Limb (tissue), 2 donors: ENCODE measurements at regions not wholly inside any gene's neighbourhood (a gene's known extent, or its start where the extent isn't known, plus 50 kb on each side); places are given as distances from the start of the nearest gene placed in this dataset.
"Not testable (repeated sequence)": the region's sequence is repeated elsewhere in the genome, so short reads cannot be mapped to it uniquely, and the experiment has no call there.

Source experiments
- DNase-seq, 2 donors: peaks; one replicate each; pipeline ENCODE4 v3.0.0-alpha.2; 2016; ENCODE audit errors: extremely low spot score in 2 of 2

GRCh38 chr15:95635666-95636065, 694.8 kb upstream of the NR2F2 start:
- no peak for DNase-seq

GRCh38 chr15:95636107-95636506, 694.4 kb upstream of the NR2F2 start:
- DNase-seq: no peak

- DNase-seq: not testable (repeated sequence)
Measured at GRCh38 chr15:95637234-95637633, 693.3 kb upstream of the NR2F2 start.

GRCh38 chr15:95639208-95639607, 691.3 kb upstream of the NR2F2 start:
- DNase-seq: no peak

DNA sequence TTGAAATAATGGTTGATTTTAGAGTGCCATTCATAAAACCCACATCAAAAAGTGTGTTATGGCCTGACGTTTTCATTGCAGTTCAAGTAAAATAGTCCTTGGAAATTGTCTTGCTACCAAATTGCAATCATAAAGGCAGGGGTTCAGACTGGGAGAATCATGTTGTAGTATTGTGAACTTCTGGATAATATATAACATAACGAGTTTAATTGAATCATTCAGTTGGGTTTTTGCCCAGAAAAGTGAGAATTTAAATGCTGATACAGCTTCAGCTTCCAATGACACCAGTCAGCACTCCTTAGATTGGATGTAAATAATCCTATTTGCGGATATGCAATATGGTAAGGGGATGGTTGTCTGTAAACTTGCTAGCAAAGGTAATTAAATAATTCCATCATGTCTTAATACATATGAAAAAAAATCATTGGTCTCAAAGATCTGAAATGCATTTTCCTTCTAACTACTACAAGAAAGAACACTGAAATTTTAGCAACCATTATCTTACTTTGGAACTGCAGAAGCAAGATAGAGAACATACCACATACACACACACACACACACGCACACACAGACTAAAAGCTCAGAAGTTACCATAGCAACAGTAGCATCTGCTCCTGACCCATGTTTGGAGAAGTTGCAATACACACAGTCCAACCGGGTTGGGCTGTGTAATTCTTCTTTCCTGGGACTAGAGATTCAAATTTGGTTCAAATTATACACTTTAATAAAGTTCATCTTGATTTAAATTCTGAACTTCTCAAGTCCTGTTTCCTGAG, 686.2 kb upstream of the NR2F2 start:
- no peak for DNase-seq

GRCh38 chr15:95645791-95646338, 684.6 kb upstream of the NR2F2 start:
- DNase-seq: no peak

GRCh38 chr15:95646484-95647273, 683.8 kb upstream of the NR2F2 start:
- DNase-seq: no peak

DNA sequence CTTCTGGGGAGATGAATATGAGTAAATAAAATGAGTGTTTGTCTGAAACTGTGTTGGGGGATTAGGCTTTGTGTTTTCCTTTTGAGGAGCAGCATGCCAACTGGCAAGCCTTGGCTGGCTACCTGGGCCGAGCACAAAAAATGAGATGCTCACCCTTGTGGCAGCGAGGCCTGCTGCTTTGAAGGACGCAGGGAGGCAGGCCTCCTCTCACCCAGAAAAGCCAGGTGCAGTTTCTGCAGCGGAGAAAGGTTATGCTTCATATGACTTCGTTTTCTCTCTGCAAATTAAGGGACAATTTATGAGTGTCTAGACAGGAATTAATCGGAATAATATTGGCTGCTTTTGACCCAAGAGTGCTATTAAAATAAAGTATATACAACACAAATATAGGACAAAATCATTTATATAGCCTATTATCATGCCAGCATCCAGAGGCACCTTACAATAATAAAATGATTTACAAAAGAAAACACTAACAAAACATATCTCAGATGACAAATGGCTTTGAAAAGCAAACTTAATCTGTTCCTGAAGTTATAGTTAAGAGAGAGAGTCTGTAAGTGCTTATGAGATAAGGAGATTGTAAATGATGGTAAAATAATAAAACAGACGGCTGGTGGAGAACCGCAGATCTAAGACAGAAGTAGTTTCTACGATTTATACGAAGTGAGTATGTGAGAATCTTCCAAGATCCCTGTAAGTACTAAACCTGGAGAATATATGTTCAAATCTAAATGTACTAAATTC, 682.8 kb upstream of the NR2F2 start:
- DNase-seq: no peak

DNA sequence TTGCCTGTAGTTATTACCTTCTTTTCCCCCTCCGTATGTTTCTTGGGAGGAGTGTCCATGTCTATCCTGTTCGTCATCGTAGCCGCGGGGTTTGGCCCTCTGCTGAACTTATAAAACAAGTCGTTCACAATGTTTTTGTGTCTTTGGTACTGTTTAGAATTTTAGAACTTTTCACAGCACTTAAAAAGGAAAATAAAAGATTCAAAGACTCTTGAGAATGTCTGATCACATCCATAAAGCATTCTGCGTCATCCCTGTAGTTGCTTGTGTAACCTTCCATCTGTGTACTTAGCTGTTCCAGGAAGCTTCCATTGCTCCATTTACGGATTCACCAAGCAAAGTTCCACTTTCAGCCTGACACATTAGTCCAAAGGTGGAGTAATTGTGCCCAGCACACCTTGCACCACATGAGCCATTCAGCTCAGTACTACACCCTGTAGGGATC, 677.1 kb upstream of the NR2F2 start:
- DNase-seq: no peak

GRCh38 chr15:95655089-95655607, 675.4 kb upstream of the NR2F2 start:
- DNase-seq: no peak

GRCh38 chr15:95656595-95656994, 673.9 kb upstream of the NR2F2 start:
- DNase-seq: no peak

GRCh38 chr15:95658799-95659198, 671.7 kb upstream of the NR2F2 start:
- no peak for DNase-seq

DNA sequence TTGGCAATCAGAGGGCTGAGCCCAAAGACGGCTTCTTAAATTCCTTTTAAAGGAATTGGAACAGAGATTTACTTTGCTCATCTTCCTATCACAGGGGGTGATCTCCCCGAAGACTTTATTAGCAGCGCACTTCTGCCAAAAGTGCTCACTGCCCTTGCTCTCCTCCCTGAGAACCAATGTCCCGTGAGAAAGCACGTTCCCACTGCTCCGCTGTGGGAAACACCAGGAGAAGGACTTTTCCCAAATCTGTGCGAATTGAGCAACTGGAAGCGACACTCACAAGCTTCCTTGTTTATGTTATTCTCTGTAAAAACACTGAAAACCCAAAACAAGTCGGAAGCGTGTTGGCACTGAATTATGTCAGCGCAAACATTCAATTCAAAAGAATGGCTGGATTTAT, 670.8 kb upstream of the NR2F2 start:
- no peak for DNase-seq

DNA sequence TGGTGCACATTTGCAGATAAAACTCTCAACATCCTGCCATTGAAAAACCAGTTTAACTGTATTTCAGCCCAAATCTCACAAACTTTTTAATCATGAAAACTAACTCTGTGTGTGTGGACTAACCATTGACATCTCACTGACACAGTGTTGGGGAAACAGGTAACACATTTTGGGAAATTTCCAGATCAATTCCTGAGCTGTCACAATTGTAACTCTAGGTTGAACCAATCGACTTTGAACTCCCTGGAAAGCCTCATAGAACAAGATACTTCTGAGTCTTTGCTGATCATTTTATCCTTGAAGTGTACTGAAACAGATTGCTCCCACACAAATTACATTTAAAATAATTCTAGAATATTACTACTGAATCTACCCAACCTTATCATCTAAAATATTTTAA, 667.9 kb upstream of the NR2F2 start:
- DNase-seq: no peak

GRCh38 chr15:95663156-95664100, 667.1 kb upstream of the NR2F2 start:
- DNase-seq: no peak

DNA sequence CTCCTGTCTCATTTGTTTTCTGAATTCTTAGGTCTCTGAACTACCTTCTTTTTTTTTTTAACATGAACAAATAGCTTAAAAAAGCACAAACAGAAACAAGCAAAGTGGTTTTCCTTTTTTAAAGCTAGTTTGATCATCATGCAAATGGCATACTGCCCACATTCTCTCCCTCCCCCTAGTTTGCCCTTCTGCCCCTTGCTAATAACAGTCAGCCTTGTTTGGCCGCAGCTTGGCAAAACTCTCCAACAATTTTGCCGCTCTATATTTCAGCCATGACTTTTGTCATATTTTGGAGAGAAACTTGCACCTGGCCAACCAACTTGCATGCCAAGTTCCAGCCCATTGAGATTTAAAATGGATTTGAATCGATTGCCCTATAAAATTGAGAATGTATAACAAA, 666.0 kb upstream of the NR2F2 start:
- no peak for DNase-seq

DNA sequence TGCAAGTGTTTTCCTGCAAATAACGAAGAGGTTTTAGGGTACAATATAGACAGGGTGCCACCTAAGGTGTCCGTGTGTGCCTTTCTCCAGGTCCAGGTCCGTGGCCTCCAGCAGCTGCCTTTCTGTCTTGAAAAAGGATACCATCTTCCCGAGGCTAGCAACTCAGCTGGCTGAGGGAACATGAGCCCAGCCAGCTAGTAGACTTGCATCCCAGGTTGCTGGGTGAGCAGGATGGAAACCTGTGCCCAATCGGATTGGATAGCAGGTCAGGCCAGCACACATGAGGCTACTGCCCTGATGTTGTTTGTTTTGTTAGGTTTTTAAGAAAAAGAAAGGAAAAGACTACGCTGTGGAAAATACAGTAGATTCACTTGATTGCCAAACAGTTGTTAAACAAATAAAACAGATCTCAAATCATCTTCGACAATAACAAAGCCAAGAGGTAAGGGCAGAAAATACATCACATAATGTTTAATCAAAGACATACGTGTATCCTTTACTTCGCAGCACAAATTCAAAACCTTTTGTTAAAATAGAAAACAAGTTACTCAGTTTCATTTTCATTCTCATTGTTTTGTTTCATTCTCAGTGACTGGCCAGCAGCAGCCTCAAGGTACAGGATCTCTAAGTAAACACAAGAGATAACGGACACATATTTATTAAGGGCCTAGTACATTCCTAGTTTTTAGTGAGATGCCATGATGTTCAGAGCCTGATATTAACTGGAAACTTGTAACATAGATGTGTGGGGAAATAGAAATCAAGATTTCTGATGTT, 661.2 kb upstream of the NR2F2 start:
- no peak for DNase-seq

- DNase-seq: no peak
Measured at GRCh38 chr15:95674031-95674430, 656.5 kb upstream of the NR2F2 start.

DNA sequence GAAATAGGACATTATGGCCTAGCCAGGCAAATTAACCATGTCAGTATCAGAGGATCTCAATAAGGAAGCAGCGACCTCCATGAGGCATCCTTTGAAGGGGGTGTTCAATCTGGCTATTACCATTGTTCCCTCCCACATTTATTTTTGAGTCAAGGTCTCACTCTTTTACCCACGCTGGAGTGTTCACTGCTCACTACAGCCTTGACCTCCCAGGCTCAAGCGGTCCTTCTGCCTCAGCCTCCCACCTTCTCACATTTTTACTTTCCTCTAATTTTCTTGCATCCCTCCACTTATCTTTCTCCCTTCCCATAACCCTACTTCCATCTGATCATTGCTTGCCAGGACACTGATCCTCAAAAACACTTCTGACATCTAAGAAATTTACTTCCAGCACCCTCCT, 654.0 kb upstream of the NR2F2 start:
- no peak for DNase-seq
